IPS DF 19.7 (cell line): ENCODE measurements at regions not wholly inside any gene's neighbourhood (a gene's known extent, or its start where the extent isn't known, plus 50 kb on each side); places are given as distances from the start of the nearest gene placed in this dataset.

Source experiments
- DNase-seq: peaks from one replicate; pipeline ENCODE4 v3.0.0-alpha.2; 2013; ENCODE audit warnings: low read depth, low spot score

- no peak for DNase-seq
Observed at GRCh38 chr6:67667637-67668422, 967.3 kb upstream of the ADGRB3 start.

DNA sequence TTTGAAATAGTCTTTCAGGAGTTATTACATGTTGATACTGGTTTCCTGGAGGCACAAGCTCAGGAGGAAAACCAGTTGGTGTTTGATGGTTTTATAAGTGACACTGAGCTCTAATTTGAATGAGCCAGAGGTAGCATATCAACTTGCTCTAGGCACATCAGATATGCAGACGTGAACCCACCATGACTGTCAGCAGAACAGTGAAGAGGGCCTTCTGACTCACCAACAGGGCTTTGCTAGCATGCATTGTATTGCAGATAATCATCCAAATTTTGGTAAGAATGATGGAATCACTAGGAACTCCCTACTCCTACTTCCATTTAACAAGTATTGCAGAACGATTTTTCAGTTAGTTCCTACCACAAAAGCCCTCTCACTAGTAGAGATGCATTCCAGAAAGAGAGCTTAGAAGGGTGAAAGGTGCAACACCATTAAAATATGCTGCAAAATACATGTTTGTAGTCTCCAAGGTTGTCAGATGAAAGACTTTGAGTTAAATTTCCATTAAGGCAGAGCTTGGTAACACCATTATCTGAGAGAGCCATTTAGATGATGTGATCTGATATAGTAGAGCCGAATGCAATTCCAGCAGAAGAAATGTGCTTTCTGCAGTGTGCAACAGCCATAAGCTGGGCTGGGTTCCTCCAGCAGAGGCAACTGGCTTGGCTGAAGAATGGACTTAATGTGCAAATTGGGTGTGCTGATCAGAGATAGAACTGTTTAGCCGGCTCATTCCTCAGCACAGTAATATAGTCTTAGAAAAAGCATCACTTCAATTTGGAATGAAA, 968.7 kb upstream of the ADGRB3 start:
- DNase-seq, result no peak

DNA sequence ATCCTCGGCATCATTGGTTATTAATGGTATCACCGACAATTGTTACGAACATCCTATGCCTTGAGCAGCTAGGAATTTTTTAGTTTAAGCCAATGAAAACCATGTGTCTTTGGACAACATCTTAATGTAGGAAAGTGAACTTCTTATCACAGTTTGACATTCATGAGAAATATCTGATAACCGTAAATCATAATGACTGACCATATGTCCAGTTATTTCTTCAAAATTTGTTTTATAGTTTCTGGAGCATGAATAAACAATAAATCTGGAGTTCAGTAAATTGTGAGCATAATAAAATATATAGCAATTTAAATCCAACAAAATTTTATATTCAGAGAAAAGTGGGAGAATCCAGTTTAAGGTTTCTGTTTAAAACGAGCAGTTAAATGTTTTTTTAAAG, 970.1 kb upstream of the ADGRB3 start:
- DNase-seq, result no peak

DNA sequence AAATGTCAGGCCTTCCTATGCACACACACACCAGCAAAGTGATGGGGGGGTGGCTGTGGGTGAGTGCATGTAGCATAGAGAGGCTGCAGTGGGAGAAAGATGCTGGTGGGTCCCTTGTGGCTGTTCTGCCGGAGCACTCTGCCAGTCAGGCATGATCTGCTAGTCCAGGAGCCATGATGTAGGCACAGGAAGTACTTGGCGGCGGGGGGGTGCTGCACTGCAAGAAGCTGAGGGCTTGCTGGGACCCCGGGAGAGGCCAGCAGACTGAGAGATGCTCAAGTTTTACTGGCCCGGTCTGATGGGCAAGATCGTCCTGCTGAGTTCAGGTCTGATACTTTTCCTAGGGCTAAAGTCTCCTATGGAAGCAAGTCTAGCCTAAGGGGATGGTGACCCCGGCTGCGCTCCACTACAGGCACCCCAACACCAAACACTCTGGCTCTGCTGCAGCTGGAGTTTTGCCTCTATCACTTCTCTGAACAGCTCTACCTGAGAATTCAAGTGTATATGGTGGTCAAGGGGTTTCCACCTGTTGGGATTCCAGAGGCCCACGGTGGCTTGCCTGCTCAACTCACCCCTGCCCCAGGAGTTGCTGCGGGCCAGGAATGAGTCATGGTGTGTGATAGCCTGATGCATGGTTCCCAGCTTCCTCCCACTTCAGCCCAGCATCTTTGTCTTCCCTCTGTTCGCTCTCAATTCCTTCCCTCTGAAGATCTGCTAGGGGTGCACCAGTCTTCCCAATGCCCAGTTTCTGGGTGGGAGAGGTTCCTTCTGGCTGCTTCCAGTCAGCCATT, 971.8 kb upstream of the ADGRB3 start:
- DNase-seq, result no peak

GRCh38 chr6:67653561-67653960, 981.5 kb upstream of the ADGRB3 start:
- no peak for DNase-seq

- no peak for DNase-seq
Observed at GRCh38 chr6:67646550-67646949, 988.5 kb upstream of the ADGRB3 start.

- DNase-seq, result no peak
Observed at GRCh38 chr6:67643281-67643680, 991.8 kb upstream of the ADGRB3 start.

- DNase-seq, result no peak
Observed at GRCh38 chr6:67642582-67642981, 992.5 kb upstream of the ADGRB3 start.

- no peak for DNase-seq
Observed at GRCh38 chr6:67640484-67640883, 994.6 kb upstream of the ADGRB3 start.

DNA sequence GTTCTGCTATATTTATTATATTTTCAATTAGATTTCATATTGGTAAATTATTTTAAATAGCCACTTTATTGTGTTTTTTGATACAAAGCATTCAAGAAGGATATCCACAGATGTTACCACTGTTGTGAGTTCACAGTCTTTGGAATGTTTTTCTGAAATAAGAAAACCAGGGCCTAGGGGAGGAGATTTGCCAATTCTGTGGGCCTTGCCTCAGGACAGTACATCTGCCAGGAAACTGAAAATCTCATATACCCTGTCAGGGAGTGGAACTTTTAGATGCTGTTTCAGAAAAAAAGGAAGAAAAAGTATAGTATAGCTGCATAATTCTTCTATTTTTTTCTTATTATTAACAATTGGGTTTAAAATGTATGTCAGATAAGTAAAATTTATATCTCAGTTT, 995.9 kb upstream of the ADGRB3 start:
- DNase-seq, result no peak

- DNase-seq, result no peak
Observed at GRCh38 chr6:67634199-67634598, 1000.9 kb upstream of the ADGRB3 start.

DNA sequence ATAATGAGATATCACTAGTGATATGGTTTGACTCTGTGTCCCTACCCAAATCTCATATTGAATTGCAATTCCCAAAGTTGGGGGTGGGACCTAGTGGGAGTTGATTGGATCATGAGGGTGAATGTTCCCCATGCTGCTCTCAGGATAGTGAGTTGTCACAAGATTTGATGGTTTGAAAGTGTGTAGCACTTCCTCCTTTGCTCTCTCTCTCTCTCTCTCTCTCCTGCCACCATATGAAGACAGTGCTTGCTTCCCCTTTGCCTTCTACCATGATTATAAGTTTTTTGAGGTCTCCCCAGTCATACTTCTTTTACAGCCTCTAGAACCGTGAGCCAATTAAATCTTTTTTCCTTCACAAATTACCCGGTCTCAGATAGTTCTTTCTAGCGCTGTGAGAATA, 1002.0 kb upstream of the ADGRB3 start:
- DNase-seq, result no peak

- DNase-seq, result no peak
Observed at GRCh38 chr6:67630146-67630545, 1004.9 kb upstream of the ADGRB3 start.

GRCh38 chr6:67629258-67629657, 1005.8 kb upstream of the ADGRB3 start:
- DNase-seq, result no peak

GRCh38 chr6:67615796-67616195, 1019.3 kb upstream of the ADGRB3 start:
- no peak for DNase-seq

DNA sequence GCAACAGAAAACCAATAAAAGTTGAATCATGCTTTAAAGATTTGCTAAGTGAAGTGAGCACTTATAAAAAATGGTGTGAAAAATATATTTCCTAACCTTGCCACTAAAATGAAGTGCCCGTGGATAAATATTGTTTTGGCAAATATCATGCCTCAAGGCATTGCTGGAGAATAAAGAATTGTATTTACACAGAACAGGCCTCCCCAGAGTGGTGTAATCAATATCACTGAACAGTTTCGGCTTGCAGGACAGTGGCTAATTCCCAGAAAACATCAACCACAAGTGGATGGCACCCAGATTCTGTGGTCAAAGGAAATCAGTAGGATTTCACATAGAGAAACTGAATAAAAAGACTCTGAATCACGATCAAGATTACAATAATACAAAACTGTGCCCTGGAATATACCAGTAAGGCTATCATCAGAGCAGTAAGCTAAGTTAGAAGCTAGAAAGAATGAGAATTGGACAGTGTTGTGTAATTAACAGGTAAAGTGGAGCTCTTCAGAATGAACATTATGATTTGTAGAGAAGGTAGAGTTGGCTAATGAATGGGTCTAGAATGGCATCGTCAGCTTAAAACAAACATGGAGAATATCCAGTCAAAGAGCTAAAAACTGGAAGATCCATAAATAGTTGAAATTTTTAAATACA, 1026.9 kb upstream of the ADGRB3 start:
- DNase-seq, result no peak

DNA sequence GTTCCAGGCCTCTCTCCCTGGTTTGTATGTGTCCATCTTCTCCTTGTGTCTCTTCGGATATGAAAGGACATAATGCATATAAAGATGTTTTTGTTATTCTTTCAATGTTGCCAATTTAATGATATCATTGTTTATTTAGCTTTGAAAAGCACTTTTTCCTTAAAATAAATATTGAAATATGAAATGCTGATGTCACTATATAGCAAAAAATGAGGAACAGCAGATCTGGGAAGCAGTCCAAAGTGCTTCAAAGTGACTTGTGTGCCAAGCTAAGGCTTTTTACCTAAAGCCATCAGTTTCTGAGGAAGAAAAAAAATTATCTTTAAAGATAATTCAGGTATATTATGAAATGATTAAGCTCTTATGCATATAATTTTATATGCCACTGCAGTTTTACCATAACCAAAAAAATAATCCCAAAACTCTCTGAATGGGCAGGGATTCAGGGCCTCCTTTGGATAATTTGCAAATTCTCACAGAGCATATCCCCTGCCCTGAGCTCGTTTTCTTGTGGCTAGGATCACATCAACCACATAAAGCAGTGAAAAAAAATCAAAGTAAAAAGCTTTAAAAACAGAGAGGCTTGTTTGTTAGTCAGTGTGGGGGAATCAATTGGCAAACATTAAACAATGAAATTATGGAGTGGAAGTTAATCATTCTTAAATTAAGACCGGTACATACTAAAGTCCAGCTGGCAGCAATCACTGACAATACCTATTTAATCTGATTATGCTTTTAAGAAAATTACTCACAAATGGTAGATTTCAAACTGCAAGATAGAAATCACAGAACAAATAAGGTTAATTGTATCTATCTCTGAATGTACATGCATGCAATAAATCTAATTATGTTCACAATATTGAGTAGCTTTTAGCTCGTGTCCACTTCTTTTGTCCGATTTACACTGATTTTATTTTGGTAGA, 1027.9 kb upstream of the ADGRB3 start:
- no peak for DNase-seq

DNA sequence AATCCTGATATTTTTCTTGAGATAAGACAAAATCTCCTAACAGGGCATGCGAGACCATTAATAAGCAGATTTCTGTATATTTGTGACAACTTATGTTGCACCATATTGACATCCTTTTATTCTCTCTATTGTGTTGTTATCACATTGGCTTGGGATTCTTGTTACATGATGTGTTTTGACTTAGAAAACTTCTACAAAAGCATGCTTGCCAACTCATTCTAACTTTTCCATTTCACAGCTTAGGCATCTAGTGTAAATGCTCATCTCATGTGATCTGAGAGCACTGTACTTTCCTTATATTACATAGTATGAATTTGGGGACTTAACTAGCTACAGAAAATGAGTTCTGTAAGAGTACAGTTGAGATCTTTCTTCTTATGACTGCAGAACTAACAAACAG, 1040.7 kb upstream of the ADGRB3 start:
- no peak for DNase-seq

DNA sequence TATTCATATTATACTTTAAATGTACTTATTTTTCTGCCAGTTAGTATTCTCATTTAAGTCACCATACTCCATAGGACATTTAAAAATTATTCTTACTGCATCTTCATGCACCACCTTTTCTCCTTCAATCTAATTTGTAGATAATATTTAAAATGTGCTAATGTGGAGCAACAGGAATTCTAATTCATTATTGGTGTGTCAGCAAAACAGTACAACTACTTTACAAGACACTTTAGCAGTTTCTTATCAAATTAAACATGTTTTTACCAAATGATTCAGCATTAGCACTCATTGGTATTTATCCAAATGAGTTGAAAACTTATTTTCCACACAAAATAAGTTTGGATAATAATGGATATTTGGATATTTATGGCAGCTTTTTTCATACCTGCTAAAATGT, 1041.8 kb upstream of the ADGRB3 start:
- DNase-seq, result no peak

GRCh38 chr6:67591910-67592309, 1043.2 kb upstream of the ADGRB3 start:
- DNase-seq, result no peak

- no peak for DNase-seq
Observed at GRCh38 chr6:67567842-67568241, 1067.2 kb upstream of the ADGRB3 start.
